Astrocyte of the spinal cord (primary cell): ENCODE measurements at regions not wholly inside any gene's neighbourhood (a gene's known extent, or its start where the extent isn't known, plus 50 kb on each side); places are given as distances from the start of the nearest gene placed in this dataset.

ENCODE experiments used
- DNase-seq: peaks from one replicate; pipeline ENCODE4 v3.0.0; 2011; ENCODE audit warnings: low read depth, low spot score
- H3K4me3 ChIP-seq: 2 replicates; pipeline ENCODE4 v1.5.1; 2011; ENCODE audit warnings: low read depth, mild to moderate bottlenecking, low read length, moderate library complexity
- CTCF ChIP-seq: IDR thresholded peaks from 2 replicates; pipeline ENCODE4 v1.5.1; 2012; ENCODE audit warnings: low read depth, mild to moderate bottlenecking, low read length, inconsistent platforms
- in situ Hi-C: cut with HindIII; loops from 2 replicates; pipeline ENCODE4 v1.10.0; 2017; ENCODE audit warnings: low sequenced_read_pairs

GRCh38 chr4:59525885-59526284, 1674.2 kb upstream of the ADGRL3 start:
- TF ChIP-seq CTCF, result no peak
- in situ Hi-C loops, result no loop called here
- DNase-seq, result no peak

GRCh38 chr4:59535541-59535940, 1664.6 kb upstream of the ADGRL3 start:
- in situ Hi-C loops, result no loop called here
- DNase-seq, result no peak
- TF ChIP-seq CTCF, result no peak
- H3K4me3 ChIP-seq, result no peak overlapping the region

More at GRCh38 chr4:59525885-59526284, 1674.2 kb upstream of the ADGRL3 start:
- H3K4me3 ChIP-seq, result no peak overlapping the region

GRCh38 chr4:59536428-59536827, 1663.7 kb upstream of the ADGRL3 start:
- no peak for DNase-seq
- in situ Hi-C loops, result no loop called here
- H3K4me3 ChIP-seq, result no peak overlapping the region
- TF ChIP-seq CTCF, result no peak

GRCh38 chr4:59537246-59537886, 1662.8 kb upstream of the ADGRL3 start:
- TF ChIP-seq CTCF, result no peak
- no peak overlapping the region for H3K4me3 ChIP-seq
- peak; percentile 3 for DNase-seq
- in situ Hi-C loops, result no loop called here

GRCh38 chr4:59539401-59539800, 1660.7 kb upstream of the ADGRL3 start:
- no peak for DNase-seq
- in situ Hi-C loops, result no loop called here
- no peak overlapping the region for H3K4me3 ChIP-seq
- no peak for TF ChIP-seq CTCF

- no peak overlapping the region for H3K4me3 ChIP-seq
- no peak for TF ChIP-seq CTCF
- no peak for DNase-seq
- in situ Hi-C loops, result no loop called here
Measured at GRCh38 chr4:59540311-59540710, 1659.8 kb upstream of the ADGRL3 start.
